Naive thymus-derived CD4-positive, alpha-beta T cell (primary cell): ENCODE measurements at regions not wholly inside any gene's neighbourhood (a gene's known extent, or its start where the extent isn't known, plus 50 kb on each side); places are given as distances from the start of the nearest gene placed in this dataset.

Source experiments
- ATAC-seq: fragments of 150-1000 bp; cut with Tn5 transposase; 2 replicates; pipeline ENCODE4 v1.10.0; 2021; ENCODE audit warnings: mild to moderate bottlenecking, moderate library complexity
- CTCF ChIA-PET: fragments of 350-600 bp; sonication (Branson Sonifier 250); formaldehyde crosslinking; loops from one replicate; lab custom pipeline; 2021; ENCODE audit warnings: antibody characterized with exemption; lab: Charles Lee
- POLR2A ChIA-PET: fragments of 350-600 bp; sonication (Branson Sonifier 250); formaldehyde crosslinking; loops from one replicate; lab custom pipeline; 2021; ENCODE audit warnings: antibody characterized with exemption, inconsistent platforms; lab: Charles Lee
- DNase-seq, 9 donors: peaks; one replicate each; pipeline versions ENCODE4 v3.0.0 to v3.0.0-alpha.2; 2020 to 2022; ENCODE audit warnings: mixed read lengths in 1 of 9
- H3K27ac ChIP-seq: one replicate; pipeline ENCODE4 v1.7.0; 2013; ENCODE audit warnings: mild to moderate bottlenecking, low read depth, low read length, moderate library complexity
- H3K27me3 ChIP-seq, 2 donors: one replicate each; pipeline ENCODE4 v1.7.0; 2013; ENCODE audit warnings: low read length in 2 of 2, mild to moderate bottlenecking in 2 of 2, moderate library complexity in 2 of 2; ENCODE audit not compliant: control insufficient read depth in 2 of 2, insufficient read depth in 2 of 2
- H3K36me3 ChIP-seq, 3 experiments: 1 replicate in 2 of 3; 2 replicates in 1 of 3; pipeline ENCODE4 v1.7.0; 2013; ENCODE audit warnings: low read length in 3 of 3, mild to moderate bottlenecking in 3 of 3, moderate library complexity in 1 of 3; ENCODE audit not compliant: insufficient read depth in 3 of 3, control insufficient read depth in 2 of 3
- H3K4me1 ChIP-seq, 2 donors: one replicate each; pipeline ENCODE4 v1.7.0; 2013; ENCODE audit warnings: low read length in 2 of 2, mild to moderate bottlenecking in 2 of 2, moderate library complexity in 1 of 2; ENCODE audit not compliant: control insufficient read depth in 2 of 2, insufficient read depth in 2 of 2
- H3K4me3 ChIP-seq: 2 replicates; pipeline ENCODE4 v1.7.0; 2013; ENCODE audit warnings: mild to moderate bottlenecking, low read length
- H3K9me3 ChIP-seq, 3 experiments: 1 replicate in 2 of 3; 2 replicates in 1 of 3; pipeline ENCODE4 v1.7.0; 2013; ENCODE audit warnings: low read length in 3 of 3; ENCODE audit not compliant: control insufficient read depth in 2 of 3
- H3K27ac Mint-ChIP-seq, 9 donors: one replicate each; pipeline ENCODE4 v1.8.0; 2020 to 2022; ENCODE audit warnings: mixed read lengths in 9 of 9, mild to moderate bottlenecking in 8 of 9, moderate library complexity in 5 of 9, inconsistent platforms in 2 of 9
- H3K27me3 Mint-ChIP-seq, 5 donors: one replicate each; pipeline ENCODE4 v1.8.0; 2021 to 2022; ENCODE audit warnings: mixed read lengths in 5 of 5, mild to moderate bottlenecking in 1 of 5
- H3K36me3 Mint-ChIP-seq, 5 donors: one replicate each; pipeline ENCODE4 v1.8.0; 2020 to 2022; ENCODE audit warnings: mixed read lengths in 5 of 5, mild to moderate bottlenecking in 3 of 5, inconsistent platforms in 1 of 5
- H3K4me1 Mint-ChIP-seq, 7 donors: one replicate each; pipeline ENCODE4 v1.8.0; 2020 to 2022; ENCODE audit warnings: mixed read lengths in 7 of 7, mild to moderate bottlenecking in 3 of 7, inconsistent platforms in 1 of 7
- H3K4me3 Mint-ChIP-seq, 10 donors: one replicate each; pipeline ENCODE4 v1.8.0; 2020 to 2022; ENCODE audit warnings: mild to moderate bottlenecking in 10 of 10, mixed read lengths in 10 of 10, moderate library complexity in 6 of 10, inconsistent platforms in 2 of 10
- H3K9me3 Mint-ChIP-seq, 11 donors: one replicate each; pipeline ENCODE4 v1.8.0; 2020 to 2022; ENCODE audit warnings: mixed read lengths in 11 of 11, mild to moderate bottlenecking in 4 of 11, inconsistent platforms in 1 of 11, moderate library complexity in 1 of 11
- intact Hi-C, 2 donors: fragments of 100-400 bp; cut with micrococcal nuclease; formaldehyde crosslinking; loops; one replicate each; pipeline ENCODE4 v1.15.1; 2023

DNA sequence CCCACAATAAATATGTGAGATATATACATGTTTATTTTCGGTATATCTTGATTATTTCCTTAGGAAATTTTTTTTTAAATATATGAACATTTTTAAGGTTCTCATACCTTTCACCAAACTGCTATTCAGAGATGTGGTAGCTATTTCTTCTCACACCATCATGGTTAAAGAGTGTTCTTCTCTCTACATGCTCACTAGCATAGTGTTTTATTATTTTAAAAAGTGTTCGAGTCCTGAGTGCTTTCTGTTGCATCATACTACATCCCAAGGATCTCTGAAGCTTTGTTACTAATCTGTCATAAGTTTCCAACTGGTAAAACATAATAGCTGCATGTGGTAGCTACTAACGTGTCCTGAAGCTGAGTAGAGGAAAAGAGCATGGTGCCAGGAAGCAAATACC is 177.4 kb upstream of the GLRA1 start:
- Mint-ChIP-seq H3K9me3 (peaks cover 0 to 14% (median 2%) of the 10 kb centered on the region in 11 donors), H3K27ac (no peak overlapping the region), H3K36me3 (no peaks in the 10 kb centered on the region), H3K4me3 (no peak overlapping the region), H3K4me1 (peaks cover 0 to 4% (median 3%) of the 10 kb centered on the region in 7 donors), H3K27me3 (peaks cover 0 to 3% (median 0%) of the 10 kb centered on the region in 5 donors)
- Histone ChIP-seq H3K36me3 (no peaks in the 10 kb centered on the region), H3K4me3 (no peak overlapping the region), H3K27me3 (no peaks in the 10 kb centered on the region), H3K9me3 (no peaks in the 10 kb centered on the region), H3K27ac (no peak overlapping the region), H3K4me1 (no peaks in the 10 kb centered on the region)
- ATAC-seq (no peak), DNase-seq (no peak)
- ChIA-PET POLR2A (no interaction called here), CTCF (interaction anchor here (1.1 kb wide), 1 partner anchor 26 kb away, joined by 3 read pairs; no protein-coding TSS in a partner anchor)
- intact Hi-C loops, result no loop called here

DNA sequence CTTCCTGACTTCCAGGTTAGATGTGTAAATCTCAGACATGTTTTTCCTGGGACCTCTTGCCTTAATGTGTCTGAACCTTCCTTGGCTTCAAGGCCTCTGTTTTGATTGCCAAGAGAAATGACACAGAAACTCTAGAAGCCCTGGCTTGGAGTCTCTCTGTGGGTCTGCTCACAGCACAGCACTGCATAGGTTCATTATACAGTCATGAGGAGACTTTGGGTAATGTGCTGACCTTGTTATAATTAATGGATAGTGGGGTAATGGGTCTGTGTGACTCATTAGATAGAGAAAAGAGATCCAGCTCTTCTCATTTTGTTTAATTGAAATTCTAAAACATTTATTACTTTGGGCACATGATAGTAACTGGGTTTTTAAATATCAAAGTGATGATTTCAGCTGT is 175.8 kb upstream of the GLRA1 start:
- ATAC-seq (no peak), DNase-seq (no peak)
- Mint-ChIP-seq H3K4me3 (no peak overlapping the region), H3K36me3 (no peaks in the 10 kb centered on the region), H3K27me3 (peaks cover 0 to 2% (median 0%) of the 10 kb centered on the region in 5 donors), H3K27ac (no peak overlapping the region), H3K4me1 (peaks cover 0 to 7% (median 5%) of the 10 kb centered on the region in 7 donors), H3K9me3 (peaks cover 0 to 14% (median 2%) of the 10 kb centered on the region in 11 donors)
- Histone ChIP-seq H3K27ac (no peak overlapping the region), H3K27me3 (no peaks in the 10 kb centered on the region), H3K36me3 (no peaks in the 10 kb centered on the region), H3K4me3 (no peak overlapping the region), H3K4me1 (no peaks in the 10 kb centered on the region), H3K9me3 (no peaks in the 10 kb centered on the region)
- intact Hi-C loops, result no loop called here
- CTCF ChIA-PET, result no interaction called here
- POLR2A ChIA-PET, result no interaction called here

DNA sequence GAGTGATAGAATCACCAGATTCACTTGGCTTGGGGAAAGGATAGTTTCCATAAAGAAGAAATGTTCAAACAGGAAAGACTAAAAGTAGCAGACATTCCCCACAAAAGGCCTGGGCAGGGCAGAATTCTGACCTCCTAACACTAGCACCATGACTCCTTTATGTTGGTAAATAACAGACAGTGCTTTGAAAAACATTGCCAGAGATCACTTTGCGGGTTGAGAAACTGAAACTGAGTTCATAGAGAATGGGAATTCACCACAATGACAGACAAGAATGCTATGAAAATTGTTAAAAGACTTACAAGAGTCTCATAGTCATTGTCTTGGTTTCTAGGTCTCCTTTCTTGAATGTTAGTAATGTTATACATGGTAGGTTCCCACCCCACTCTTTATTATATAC is 172.5 kb upstream of the GLRA1 start:
- H3K4me3 Mint-ChIP-seq, result peak overlapping the region in 1 of 10 donors; percentile 4
- Histone ChIP-seq H3K4me3 (no peak overlapping the region), H3K36me3 (no peaks in the 10 kb centered on the region), H3K9me3 (no peaks in the 10 kb centered on the region), H3K27me3 (no peaks in the 10 kb centered on the region), H3K4me1 (no peaks in the 10 kb centered on the region), H3K27ac (no peak overlapping the region)
- H3K4me1 Mint-ChIP-seq, result peaks cover 0 to 7% (median 5%) of the 10 kb centered on the region in 7 donors
- intact Hi-C loops, result no loop called here
- H3K36me3 Mint-ChIP-seq, result no peaks in the 10 kb centered on the region
- ChIA-PET POLR2A (no interaction called here), CTCF (no interaction called here)
- ATAC-seq (no peak), DNase-seq (no peak)
- H3K9me3 Mint-ChIP-seq, result peaks cover 0 to 6% (median 0%) of the 10 kb centered on the region in 11 donors
- H3K27me3 Mint-ChIP-seq, result peaks cover 0 to 2% (median 0%) of the 10 kb centered on the region in 5 donors
- H3K27ac Mint-ChIP-seq, result no peak overlapping the region

DNA sequence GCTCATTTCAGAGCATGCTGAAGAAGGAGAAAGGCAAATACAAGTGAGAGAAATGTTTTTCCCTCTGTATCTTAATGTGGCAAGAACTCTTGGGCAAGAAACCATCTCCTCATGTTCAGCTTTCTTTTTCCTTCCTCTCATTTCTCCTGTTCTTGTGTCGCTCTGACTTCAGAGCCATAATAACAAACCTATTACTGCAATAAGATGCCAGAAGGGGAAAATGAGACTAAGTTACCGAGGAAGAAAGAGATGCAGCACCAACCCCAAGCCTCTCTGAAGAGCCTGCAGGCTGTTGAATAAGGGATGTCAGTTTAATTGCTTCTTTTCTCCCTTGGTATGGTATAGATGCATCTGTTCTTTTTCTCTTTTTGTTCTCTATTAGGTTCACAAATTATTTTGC is 170.1 kb upstream of the GLRA1 start:
- Histone ChIP-seq H3K4me3 (no peak overlapping the region), H3K9me3 (no peaks in the 10 kb centered on the region), H3K36me3 (no peaks in the 10 kb centered on the region), H3K4me1 (no peaks in the 10 kb centered on the region), H3K27ac (no peak overlapping the region), H3K27me3 (no peaks in the 10 kb centered on the region)
- peaks cover 0 to 7% (median 6%) of the 10 kb centered on the region in 7 donors for H3K4me1 Mint-ChIP-seq
- DNase-seq (no peak), ATAC-seq (no peak)
- no peak overlapping the region for H3K4me3 Mint-ChIP-seq
- intact Hi-C loops, result no loop called here
- peaks cover 0 to 1% (median 0%) of the 10 kb centered on the region in 11 donors for H3K9me3 Mint-ChIP-seq
- peaks cover 0 to 2% (median 0%) of the 10 kb centered on the region in 5 donors for H3K27me3 Mint-ChIP-seq
- POLR2A ChIA-PET, result interaction anchor here (0.8 kb wide), 1 partner anchor 18 kb away, joined by 3 read pairs; no protein-coding TSS in a partner anchor
- H3K36me3 Mint-ChIP-seq, result no peaks in the 10 kb centered on the region
- CTCF ChIA-PET, result no interaction called here
- no peak overlapping the region for H3K27ac Mint-ChIP-seq

DNA sequence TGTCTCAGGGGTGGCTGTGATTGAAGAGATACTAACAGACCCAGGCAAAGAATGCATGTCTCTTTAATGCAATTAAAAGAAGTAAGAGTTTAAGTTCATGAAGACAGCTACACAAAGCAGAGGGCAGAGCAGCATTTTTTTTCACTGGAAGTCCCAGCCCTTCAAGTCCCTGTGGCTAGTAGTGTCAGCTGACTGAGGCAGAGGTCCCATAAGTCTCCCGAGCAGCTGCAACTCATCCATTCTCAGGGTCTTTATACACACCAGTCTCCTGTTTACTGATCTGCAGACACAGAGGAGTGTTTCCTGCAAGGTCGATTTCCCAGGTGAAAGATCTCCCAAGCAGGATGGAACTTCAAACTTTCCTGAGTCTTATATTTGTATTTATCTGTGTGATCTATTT is 169.4 kb upstream of the GLRA1 start:
- H3K9me3 Mint-ChIP-seq, result peaks cover 0 to 1% (median 0%) of the 10 kb centered on the region in 11 donors
- intact Hi-C loops, result no loop called here
- POLR2A ChIA-PET, result interaction anchor here (0.8 kb wide), 1 partner anchor 18 kb away, joined by 3 read pairs; no protein-coding TSS in a partner anchor

DNA sequence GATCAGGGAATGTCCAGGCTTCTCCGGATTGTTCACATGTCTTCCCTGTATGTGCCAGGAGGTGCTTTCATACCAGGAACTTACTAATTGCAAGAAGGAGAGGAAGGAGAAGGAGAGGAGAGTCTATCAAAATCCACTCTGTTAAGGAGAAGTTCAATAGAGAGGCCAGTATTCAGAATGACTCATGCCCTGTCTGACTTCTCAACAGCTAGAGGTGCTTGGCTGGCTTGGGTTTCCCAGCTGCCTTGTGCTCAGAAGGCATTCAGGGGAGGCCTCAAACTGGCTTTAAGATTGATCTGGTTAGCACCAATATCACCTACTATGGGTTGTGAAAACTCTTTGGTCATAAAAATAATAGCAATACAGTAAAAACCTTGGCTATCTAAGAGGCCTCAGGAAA is 167.9 kb upstream of the GLRA1 start:
- Histone ChIP-seq H3K4me3 (no peak overlapping the region), H3K36me3 (no peaks in the 10 kb centered on the region), H3K27ac (no peak overlapping the region), H3K9me3 (no peaks in the 10 kb centered on the region), H3K27me3 (no peaks in the 10 kb centered on the region), H3K4me1 (no peaks in the 10 kb centered on the region)
- intact Hi-C loops, result no loop called here
- Mint-ChIP-seq H3K27me3 (peaks cover 0 to 2% (median 0%) of the 10 kb centered on the region in 5 donors), H3K27ac (no peak overlapping the region), H3K4me1 (peaks cover 0 to 7% (median 6%) of the 10 kb centered on the region in 7 donors), H3K36me3 (no peaks in the 10 kb centered on the region), H3K9me3 (peaks cover 0 to 1% (median 0%) of the 10 kb centered on the region in 11 donors), H3K4me3 (no peak overlapping the region)
- ChIA-PET CTCF (no interaction called here), POLR2A (no interaction called here)
- DNase-seq, result no peak
- no peak for ATAC-seq

More for the DNA sequence above, 169.4 kb upstream of the GLRA1 start:
- CTCF ChIA-PET, result no interaction called here
- Mint-ChIP-seq H3K27ac (no peak overlapping the region), H3K4me1 (peaks cover 0 to 7% (median 6%) of the 10 kb centered on the region in 7 donors), H3K27me3 (peaks cover 0 to 2% (median 0%) of the 10 kb centered on the region in 5 donors), H3K36me3 (no peaks in the 10 kb centered on the region), H3K4me3 (no peak overlapping the region)
- Histone ChIP-seq H3K36me3 (no peaks in the 10 kb centered on the region), H3K27ac (no peak overlapping the region), H3K27me3 (no peaks in the 10 kb centered on the region), H3K9me3 (no peaks in the 10 kb centered on the region), H3K4me1 (no peaks in the 10 kb centered on the region), H3K4me3 (no peak overlapping the region)
- ATAC-seq (no peak), DNase-seq (no peak)

DNA sequence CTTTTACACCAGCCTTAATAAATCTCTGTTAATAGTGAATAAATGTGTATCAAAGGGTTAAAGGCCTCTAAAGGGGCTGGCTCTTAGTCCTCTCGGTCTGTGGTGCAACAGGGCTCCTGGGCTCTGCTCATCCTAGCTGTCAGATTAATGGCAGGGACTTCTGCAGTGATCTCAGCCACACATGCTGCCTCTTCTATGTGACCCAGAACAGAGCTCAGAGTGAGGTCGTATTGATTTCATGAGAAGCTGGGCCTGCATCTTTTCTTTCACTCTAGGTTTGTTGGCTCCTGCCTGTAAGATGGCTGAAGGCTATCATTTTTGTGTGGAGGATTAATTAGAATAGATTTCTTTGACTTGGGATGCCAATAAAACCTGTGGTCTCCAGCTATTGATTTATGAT is 165.0 kb upstream of the GLRA1 start:
- Histone ChIP-seq H3K9me3 (no peaks in the 10 kb centered on the region), H3K36me3 (no peaks in the 10 kb centered on the region), H3K4me1 (no peaks in the 10 kb centered on the region), H3K4me3 (no peak overlapping the region), H3K27ac (no peak overlapping the region), H3K27me3 (no peaks in the 10 kb centered on the region)
- intact Hi-C loops, result no loop called here
- ChIA-PET CTCF (no interaction called here), POLR2A (no interaction called here)
- ATAC-seq, result no peak
- Mint-ChIP-seq H3K27me3 (no peaks in the 10 kb centered on the region), H3K4me3 (no peak overlapping the region), H3K4me1 (peaks cover 0 to 4% (median 0%) of the 10 kb centered on the region in 7 donors), H3K36me3 (no peaks in the 10 kb centered on the region), H3K9me3 (peaks cover 0 to 1% (median 0%) of the 10 kb centered on the region in 11 donors), H3K27ac (no peak overlapping the region)
- DNase-seq, result no peak
